NCI-H774 (cell line): ENCODE measurements at regions not wholly inside any gene's neighbourhood (a gene's known extent, or its start where the extent isn't known, plus 50 kb on each side); places are given as distances from the start of the nearest gene placed in this dataset.

Source experiments
- DNase-seq: peaks from one replicate; lab custom pipeline; 2025; lab: John Stamatoyannopoulos, UW

DNA sequence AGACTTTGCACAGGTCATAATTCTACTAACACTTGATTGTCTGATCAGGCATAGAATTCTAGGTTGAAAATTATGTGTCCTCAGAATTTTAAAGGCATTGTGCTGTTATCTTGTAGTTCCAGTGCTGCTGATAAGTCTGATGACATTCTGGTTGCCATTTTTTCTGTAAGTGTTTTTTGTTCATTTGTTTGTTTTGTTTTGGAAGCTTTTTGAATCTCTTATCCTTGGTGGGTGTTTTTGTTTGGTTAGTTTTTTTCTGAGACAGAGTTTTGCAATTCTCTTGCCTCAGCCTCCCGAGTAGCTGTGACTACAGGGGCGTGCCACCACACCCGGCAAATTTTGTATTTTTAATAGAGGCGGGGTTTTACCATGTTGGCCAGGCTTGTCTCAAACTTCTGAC lies 178.9 kb downstream of the CCDC71L start:
- DNase-seq = no peak

DNA sequence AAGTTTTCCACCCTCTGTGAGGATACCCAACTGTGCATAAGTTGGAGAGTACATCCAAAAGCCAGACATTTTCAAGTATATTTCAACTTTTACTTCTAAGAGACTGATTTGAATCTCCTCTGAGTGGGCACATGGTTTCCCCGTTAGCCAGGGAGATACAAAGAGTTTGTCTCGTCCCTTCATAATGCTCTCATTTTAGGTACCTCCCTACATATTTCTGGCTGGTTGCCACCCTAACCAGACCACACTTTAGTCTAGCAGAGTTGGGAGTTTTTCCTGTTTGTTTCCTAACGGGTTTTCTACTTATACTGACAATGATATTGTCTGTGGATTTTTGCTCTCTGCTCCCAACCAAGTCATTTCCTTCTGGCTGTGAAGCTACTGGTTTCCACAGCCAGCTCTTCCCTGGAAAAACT lies 180.3 kb downstream of the CCDC71L start:
- no peak for DNase-seq

DNA sequence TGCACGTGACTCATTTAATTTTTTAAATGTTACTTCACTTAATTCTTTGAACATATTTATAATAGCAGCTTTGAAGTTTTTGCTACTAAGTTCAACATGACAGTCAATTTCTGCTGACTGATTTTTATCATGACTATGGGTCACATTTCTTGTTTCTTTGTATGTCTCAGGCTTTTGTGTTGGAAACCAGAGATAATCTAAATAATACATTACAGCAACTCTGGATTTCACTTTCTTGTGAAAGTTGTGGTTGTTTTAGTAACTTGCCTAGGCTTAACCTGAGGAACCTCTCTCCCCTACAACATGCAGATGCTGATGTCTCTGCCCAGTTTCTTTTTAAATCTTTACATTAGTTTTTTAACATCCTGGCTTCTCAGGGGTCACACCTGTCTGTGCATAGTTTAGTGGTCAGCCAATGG lies 180.8 kb downstream of the CCDC71L start:
- no peak for DNase-seq

DNA sequence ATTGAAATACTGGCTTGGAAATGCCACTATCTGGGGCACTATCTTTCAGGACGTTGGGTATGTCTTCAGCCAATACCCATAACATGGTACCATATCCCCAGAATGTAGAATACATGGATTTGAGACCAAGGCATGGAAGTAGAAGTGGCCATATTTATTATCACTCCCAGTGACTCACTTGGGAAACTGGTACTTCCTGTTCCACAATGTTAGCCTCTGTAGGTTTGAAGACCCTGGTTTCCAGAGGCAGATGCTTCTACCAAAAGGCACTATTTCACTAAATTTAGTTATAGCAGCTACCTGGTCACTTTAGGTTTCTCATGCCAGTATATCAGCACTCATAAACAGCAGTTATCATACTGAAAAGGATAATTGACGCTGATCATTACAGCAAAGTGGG lies 184.2 kb downstream of the CCDC71L start:
- DNase-seq = no peak

DNA sequence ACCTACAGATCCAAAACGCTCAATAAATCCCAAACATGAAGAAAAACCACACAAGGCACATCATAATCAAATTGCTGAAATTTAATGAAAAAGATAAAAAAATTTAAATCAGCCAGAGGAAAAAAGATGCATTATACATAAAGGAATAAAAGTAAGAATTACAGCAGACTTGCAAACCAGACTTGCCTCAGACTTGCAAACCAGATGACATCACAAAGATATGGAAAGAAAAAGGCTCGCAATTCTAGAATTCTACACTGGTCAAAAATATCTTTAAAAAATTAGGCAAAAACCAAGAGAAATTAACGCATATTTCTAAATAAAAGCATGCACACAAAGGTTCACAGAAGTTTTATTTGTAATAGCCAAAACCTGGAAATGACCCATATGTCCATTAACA lies 188.0 kb upstream of the NAMPT start:
- no peak for DNase-seq

DNA sequence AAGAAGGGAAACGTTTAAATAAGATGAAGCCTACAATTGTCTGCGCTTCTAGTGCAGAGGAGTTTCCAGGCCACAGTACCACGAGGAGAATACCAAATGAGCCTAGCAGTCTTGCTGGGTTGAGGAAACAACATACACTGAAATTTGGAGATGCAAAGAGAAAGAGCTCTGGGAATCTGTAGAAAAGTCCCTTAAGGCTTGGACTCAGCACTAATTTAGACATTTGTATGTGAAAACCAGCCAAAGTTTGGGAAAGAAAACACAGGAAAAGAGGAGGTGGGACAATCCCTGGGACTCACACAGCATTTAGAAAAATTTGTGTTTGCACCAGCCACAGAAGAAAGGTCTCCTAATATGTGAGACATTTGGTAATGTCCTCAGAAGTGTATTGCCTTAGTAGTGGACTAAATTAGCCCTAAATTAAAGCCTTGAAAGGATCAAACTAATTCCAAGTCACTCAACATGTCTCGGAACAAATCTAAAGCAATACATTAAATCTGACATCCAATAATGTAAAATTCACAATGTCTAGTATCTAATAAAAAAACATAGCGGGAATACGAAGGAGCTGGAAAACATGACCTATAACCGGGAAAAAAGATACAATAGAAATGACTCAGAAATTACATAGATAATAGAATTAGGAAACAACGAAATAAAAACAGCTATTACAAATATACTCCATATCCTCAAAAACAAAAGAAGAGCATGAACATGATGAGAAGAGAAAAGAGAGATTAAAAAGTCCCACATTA lies 187.1 kb upstream of the NAMPT start:
- no peak for DNase-seq

DNA sequence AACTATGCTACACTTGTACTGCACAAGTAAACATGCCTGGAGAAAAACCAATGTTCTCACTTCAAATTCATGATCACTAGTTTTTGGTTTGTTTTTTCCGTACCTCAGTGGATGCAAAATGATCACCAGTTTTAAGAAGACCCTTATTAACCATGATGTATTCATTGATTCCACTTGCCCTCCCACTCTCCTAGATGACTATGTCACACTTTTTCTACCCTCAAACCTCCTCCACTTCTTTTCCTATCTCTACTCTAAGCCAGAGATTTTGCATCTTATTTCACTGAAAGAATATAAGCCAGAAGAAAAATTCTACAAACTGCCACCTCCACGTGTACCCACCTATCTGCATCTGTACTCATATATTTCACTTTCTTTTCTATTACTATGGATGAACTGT lies 186.2 kb upstream of the NAMPT start:
- DNase-seq = no peak

DNA sequence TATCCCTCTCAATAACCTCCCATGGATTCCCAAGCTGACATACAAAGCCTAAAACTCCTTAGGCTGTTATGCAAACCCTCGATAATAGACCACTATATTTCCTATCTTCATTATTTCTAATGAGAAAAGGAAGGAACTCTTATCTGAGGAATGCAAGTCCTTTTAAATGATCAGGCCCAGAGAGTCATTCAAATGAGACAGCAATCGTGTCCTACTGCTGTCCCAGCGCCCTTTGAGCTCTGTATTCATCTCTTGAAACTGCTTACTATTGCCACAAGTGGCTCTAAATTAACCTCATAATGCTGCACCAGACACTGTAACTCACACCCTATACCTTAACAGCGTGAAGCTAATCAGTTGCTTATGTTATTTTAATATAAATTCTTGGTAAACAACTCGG lies 182.1 kb upstream of the NAMPT start:
- no peak for DNase-seq

DNA sequence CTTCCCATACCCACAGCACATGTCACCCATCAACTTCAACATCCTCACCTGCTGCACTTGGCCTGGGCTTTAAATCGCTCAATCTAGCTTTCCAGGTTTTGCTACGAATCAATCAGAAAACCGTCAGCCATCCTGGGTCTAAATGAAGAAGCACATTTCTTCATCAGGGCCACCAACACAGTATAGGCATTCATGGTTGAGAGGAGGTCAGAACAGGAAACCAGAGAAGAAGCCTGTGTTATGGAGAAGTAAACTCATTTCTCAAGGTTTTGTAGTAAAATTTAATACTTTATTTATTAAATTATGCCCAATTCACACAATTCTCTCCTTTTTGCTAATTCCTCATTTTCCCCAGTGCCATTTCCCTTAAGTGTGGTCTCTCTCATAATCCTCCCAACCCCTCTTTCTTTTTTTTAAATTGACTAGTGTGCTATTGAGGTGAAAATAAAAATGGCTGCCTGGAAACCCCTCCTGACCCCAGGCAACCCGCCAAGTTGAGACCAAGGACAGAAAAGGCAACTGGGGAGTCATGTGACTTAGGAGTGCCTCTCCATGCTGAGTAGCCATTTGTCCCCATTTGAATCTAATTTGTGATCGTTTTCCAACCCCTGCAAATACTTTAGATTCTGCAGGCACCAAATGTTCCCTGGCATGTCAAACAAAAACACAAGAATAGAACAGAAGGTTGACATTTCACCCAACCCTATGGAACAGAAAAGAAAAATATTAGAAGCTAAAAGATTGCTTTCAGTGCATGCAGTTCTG lies 181.1 kb upstream of the NAMPT start:
- no peak for DNase-seq

DNA sequence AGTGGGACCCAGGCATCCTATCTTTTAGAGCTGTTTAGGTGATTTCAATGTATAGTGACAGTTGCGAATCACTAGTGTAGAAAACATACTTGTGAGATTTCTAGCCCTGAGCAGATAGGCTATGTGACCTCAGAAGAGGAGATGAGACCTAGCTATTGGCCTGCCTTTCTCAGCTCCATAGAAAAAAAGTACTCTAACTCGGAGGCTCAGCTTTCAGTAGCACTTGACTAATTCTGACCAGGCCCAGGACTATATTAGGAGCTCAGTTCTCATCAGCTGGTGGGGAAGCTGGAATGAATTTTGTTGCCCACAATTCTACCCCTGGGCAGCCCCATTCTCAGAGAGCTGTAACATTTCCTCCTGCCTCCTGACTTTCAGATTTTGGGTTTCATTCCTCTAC lies 179.9 kb upstream of the NAMPT start:
- DNase-seq = no peak

DNA sequence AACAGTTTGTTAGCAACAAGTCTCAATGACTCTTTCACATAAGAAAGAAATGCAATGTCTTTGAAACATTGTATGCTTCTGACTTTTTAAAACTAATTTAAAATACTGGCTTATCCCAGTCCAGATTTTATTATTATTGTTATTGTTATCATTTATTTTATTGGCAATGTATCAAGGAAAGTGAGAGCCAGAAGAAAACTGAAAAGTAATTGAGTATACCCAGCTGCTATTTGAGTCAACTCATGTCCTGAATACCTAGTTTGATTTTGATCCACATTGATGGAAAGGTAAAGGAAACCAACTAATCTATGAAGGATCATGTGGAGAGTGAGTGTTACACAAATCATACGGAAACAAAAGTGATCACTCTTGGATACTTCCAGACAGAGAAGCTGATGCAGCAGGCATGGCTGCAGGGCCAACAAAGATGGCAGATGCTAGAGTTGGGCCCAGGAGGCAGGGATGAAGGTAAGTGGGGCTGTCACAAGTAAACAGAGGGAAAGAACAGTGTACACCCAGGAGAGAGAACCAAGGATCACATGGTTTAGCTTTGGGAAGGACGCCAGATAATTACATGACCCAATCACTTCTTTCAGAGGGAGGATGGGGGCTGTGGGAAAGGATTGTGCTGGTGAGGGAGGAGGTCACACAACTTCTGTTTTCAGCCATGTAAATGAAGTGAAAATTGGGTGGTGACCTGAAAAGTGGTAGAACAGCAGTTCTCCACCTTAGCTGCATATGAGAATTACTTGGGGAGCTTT lies 179.2 kb upstream of the NAMPT start:
- DNase-seq = no peak

DNA sequence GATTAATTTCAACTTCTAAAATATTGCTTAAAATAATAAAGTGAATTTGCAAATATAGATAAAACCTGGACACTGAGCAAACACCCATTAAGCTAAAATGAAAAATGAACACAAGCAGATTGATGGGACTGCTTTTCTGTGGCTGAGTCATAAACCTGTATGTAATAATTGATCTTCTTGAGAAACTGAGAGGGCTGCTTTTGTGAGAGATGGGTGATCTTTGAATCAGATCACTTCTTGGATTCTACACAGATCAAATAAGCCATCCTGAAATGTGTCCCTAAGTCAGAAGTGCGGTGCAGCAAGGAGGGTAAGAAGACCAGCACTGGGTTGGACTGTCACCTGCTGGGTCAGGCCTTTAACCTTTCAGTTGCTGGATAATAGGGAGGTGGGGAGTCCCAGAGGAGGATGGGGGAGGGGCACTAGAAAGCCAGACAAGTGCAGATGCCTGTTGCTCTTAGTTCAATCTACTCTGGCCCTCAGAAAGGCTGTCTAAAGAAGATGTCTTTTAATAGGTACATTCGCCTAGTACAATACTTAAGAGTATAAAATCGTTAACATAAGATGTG lies 178.2 kb upstream of the NAMPT start:
- no peak for DNase-seq

DNA sequence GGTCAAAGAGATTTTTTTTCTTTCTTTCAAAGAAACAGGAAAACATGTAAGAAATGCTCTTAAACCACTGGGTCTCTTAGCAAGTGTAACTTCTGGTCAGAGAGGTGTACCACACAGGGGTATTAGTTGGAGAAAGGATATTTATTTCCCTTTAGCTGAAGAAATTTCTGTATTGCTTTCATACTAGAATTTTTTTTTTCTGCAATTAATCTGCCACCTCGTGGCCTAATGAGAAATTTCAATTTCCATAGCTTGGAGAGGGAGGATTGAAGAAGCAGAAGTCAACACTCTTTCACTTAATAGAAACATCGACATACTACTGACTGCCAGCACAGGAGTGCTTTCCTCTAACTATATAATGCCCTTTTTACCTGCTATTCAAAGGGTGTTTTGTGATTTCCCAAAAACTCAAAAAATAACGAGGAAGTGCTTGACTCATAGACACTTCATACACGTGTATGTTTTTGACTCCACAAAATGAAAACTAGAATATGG lies 177.6 kb upstream of the NAMPT start:
- peak; percentile 27 for DNase-seq

DNA sequence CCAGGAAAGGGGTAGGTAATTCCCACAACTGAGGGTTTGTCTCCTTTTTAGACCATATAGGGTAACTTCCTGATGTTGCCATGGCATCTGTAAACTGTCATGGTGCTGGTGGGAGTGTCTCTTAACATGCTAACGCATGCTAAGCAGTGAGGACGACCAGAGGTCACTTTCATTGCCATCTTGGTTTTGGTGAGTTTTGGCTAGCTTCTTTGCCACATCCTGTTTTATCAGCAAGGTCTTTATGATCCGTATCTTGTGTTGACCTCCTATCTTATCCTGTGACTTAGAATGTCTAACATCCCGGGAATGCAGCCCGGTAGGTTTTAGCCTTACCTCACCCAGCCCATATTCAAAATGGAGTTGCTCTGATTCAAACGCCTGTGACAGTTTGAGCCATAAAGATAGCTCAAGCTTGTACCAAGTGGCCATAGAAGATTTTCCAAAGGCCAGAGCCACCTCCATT lies 176.0 kb upstream of the NAMPT start:
- DNase-seq = no peak

DNA sequence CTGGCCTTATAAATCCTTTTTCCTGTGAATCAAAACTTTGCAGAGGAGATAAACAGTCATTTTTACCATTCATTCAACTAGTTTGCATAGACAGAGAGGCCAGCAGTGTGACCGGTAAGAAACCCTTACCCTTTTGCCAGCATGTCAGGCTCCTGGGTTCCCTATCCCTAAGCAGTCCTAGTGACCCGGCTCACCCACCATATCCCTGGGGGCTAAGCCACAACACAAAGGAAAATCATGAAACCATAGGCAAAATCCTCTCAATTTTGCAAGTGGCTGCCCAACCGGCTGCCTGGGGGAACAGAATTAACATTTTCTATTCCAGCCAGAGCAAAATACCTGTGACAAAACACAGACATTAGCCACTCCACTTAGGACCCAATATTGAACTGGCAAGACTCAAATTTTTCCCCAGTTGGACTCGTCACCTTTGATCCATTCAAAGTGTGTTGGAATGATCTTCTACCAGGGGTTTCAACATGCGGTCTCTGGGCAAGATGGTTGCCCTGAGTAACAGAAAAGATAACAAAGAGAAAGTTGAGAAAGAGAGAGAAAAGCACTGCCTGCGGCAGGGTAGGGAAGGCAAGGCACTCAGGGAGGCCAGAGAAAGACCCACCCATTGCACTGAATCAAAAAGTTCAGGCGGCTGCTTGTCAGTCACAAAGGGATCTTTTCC lies 174.8 kb upstream of the NAMPT start:
- DNase-seq = no peak

DNA sequence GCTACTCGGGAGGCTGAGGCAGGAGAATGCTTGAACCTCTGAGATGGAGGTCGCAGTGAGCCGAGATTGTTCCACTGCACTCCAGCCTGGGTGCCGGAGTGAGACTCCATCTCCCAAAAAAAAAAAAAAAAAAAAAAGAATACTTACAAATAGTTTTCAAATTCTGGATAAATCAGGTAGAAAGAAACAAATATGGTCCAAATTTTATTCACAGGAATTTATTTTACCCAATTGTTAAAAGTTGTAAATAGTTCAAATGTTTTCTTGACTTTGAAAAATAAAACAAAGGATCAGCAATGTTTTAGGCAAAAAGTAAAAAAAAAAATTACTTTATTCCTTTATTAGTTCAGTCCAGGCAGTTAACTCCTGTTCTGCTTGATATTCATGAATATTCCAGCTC lies 172.9 kb upstream of the NAMPT start:
- DNase-seq = no peak

DNA sequence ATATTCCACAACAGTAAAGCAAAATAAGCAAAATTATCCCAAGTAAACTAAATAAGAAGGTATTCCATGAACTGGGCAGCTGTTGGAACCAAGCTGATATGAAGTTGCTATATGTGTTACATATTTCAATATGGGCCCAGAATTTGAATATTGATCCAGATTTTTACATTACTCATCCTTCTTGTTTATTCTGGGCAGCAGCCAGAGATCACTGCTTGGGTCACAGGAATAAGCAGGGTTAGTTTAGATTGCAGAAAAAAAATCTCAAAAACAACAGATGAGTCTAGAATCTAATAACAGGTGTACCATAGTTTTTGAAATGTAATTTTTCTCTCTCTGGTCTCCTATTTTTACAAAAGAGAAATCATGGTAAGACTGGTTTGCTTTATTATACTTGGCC lies 171.5 kb upstream of the NAMPT start:
- no peak for DNase-seq

DNA sequence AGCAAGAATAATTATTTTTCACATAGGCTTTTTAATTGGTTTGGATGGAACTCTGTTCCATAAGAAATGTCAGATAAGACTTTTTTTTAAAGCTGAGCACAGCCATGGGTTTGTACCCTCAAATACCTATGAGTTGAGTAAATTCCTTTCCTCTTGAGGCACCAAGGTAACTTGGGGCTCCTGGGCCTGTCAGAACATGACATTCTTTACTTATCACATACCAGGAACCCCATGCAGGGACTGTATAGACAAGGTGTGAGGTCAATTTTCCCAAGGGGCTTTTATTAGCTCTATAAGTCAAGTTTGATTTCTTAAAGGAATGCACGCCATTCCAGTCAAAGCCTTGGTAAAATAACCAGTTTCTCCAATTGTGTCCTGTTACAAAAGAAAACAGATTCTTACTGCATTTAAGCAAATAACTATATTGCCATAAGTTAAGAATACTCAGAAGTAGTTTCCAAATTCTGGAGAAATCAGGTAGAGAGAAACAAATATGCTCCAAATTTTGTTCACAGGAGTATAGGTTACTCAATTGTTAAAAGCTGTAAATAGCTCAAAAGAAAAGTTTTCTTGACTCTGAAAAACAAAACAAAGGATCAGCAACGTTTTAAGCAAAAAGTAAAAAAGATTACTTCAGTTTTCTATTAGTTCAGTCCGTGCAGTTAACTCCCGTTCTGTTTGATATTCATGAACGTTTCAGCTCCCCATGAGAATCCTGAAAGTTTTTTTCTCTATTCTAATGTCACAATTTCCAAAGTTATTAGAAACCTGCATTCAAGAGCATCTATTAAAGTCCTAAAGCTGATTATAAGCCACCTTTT lies 167.5 kb upstream of the NAMPT start:
- DNase-seq = no peak

DNA sequence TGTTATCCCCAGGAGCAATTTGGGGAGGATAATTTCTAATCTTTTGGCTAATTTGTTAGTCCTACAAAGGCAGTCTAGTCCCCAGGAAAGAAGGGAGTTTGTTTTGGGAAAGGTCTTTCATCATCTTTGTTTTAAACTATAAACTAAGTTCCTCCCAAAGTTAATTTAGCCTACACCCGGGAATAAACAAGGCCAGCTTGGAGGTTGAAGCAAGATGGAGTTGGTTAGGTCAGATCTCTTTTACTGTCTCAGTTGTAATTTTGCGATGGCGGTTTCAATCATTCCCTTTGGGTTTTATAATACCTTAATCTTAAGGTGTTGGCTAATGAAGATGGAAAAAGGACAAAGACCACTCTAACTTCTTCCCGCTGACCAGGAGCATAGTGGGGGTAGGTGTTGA lies 166.4 kb upstream of the NAMPT start:
- no peak for DNase-seq

DNA sequence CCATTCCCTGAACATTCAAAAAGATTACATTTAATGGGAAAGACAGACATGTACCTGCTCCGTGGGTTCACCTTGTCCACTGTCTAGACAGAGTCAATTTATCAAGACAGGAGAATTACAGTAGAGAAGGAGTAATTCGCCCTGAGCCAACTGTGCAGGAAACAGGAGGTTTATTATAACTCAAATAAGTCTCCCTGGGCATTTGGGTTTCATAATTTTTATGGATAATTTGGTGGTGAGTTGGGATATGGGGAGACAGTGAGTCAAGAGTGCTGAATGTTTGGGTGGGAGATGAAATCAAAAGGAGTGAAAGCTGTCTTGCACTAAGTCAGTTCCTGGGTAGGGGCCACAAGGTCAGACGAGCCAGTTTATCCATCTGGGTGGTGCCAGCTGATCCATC lies 165.9 kb upstream of the NAMPT start:
- no peak for DNase-seq
